H1 (cell line): ENCODE measurements at regions not wholly inside any gene's neighbourhood (a gene's known extent, or its start where the extent isn't known, plus 50 kb on each side); places are given as distances from the start of the nearest gene placed in this dataset.
A peak's percentile ranks its signal among the peaks of the same experiment; 100 is the strongest.

Experiments used
- CTCF ChIA-PET: fragments of 300-600 bp; sonication (Branson Sonifier 250); formaldehyde crosslinking; loops from one replicate; lab custom pipeline; 2021; ENCODE audit not compliant: partially characterized antibody; lab: Charles Lee
- POLR2A ChIA-PET: fragments of 300-600 bp; sonication (Branson Sonifier 250); formaldehyde crosslinking; loops from one replicate; lab custom pipeline; 2021; ENCODE audit warnings: inconsistent platforms; ENCODE audit not compliant: partially characterized antibody; lab: Charles Lee
- DNase-seq, 2 experiments: peaks; one replicate each; pipeline versions ENCODE4 v3.0.0 to v3.0.0-alpha.2; 2010 to 2022; ENCODE audit warnings: low spot score in 2 of 2, low read depth in 1 of 2, mixed read lengths in 1 of 2
- FAIRE-seq: peaks from 2 replicates; lab custom pipeline; 2011; peaks lifted over from hg19 to GRCh38; lab: Jason Lieb, UNC
- H2AFZ ChIP-seq: 2 replicates; pipeline ENCODE4 v1.8.1; 2012; ENCODE audit warnings: low read length, inconsistent platforms
- H2AK5ac ChIP-seq: 2 replicates; pipeline ENCODE4 v1.6.1; 2013; ENCODE audit warnings: low read depth, low read length
- H2BK120ac ChIP-seq: replicated peaks from 2 replicates; pipeline ENCODE3; 2013; ENCODE audit warnings: low read depth, low read length, inconsistent platforms
- H2BK12ac ChIP-seq: 2 replicates; pipeline ENCODE4 v1.6.1; 2013; ENCODE audit warnings: low read depth, low read length
- H2BK15ac ChIP-seq: 2 replicates; pipeline ENCODE4 v1.6.1; 2013; ENCODE audit warnings: low read length
- H2BK20ac ChIP-seq: 2 replicates; pipeline ENCODE4 v1.6.1; 2013; ENCODE audit warnings: low read length
- H2BK5ac ChIP-seq: 2 replicates; pipeline ENCODE4 v1.6.1; 2013; ENCODE audit warnings: low read depth, low read length
- H3K14ac ChIP-seq: 2 replicates; pipeline ENCODE4 v1.6.1; 2013; ENCODE audit warnings: inconsistent platforms; ENCODE audit not compliant: insufficient read length
- H3K18ac ChIP-seq: 2 replicates; pipeline ENCODE4 v1.6.1; 2013; ENCODE audit warnings: low read length; ENCODE audit errors: extremely low read depth
- H3K23ac ChIP-seq: 2 replicates; pipeline ENCODE4 v1.6.1; 2013; ENCODE audit warnings: inconsistent platforms; ENCODE audit not compliant: insufficient read length
- H3K23me2 ChIP-seq: 2 replicates; pipeline ENCODE4 v1.6.1; 2013; ENCODE audit warnings: low read depth, low read length
- H3K27ac ChIP-seq: 2 replicates; pipeline ENCODE4 v1.6.1; 2011; ENCODE audit warnings: low read depth, low read length, inconsistent platforms
- H3K27me3 ChIP-seq, 4 experiments: replicated peaks in 1 of 4; 1 replicate in 1 of 4; 2 replicates in 3 of 4; pipeline versions ENCODE4 v1.6.1 to v1.8.1; 2011 to 2013; ENCODE audit warnings: low read length in 3 of 4, mild to moderate bottlenecking in 3 of 4, inconsistent platforms in 2 of 4, mixed read lengths in 2 of 4, moderate library complexity in 1 of 4; ENCODE audit not compliant: control insufficient read depth in 3 of 4, insufficient read depth in 3 of 4; ENCODE audit errors: extremely low read depth in 1 of 4
- H3K36me3 ChIP-seq, 4 experiments: 2 replicates each; pipeline versions ENCODE4 v1.6.1 to v1.8.1; 2011 to 2013; ENCODE audit warnings: mild to moderate bottlenecking in 4 of 4, low read length in 3 of 4, moderate library complexity in 2 of 4, control low read depth in 1 of 4, inconsistent platforms in 1 of 4; ENCODE audit not compliant: insufficient read depth in 4 of 4, control insufficient read depth in 2 of 4
- H3K4ac ChIP-seq: replicated peaks from 2 replicates; pipeline ENCODE3; 2013; ENCODE audit warnings: low read length, low read depth, mixed read lengths, inconsistent platforms; ENCODE audit not compliant: insufficient read length
- H3K4me1 ChIP-seq, 4 experiments: replicated peaks in 1 of 4; 1 replicate in 1 of 4; 2 replicates in 3 of 4; pipeline versions ENCODE4 v1.6.1 to v1.8.1; 2011 to 2013; ENCODE audit warnings: low read length in 3 of 4, inconsistent platforms in 2 of 4, mixed read lengths in 1 of 4; ENCODE audit not compliant: insufficient read depth in 4 of 4, control insufficient read depth in 3 of 4
- H3K4me2 ChIP-seq, 2 experiments: 2 replicates each; pipeline versions ENCODE4 v1.6.1 to v1.8.1; 2011 to 2013; ENCODE audit warnings: low read depth in 2 of 2, low read length in 2 of 2, control low read depth in 1 of 2, inconsistent platforms in 1 of 2, mild to moderate bottlenecking in 1 of 2; ENCODE audit not compliant: insufficient read depth in 1 of 2
- H3K4me3 ChIP-seq, 4 experiments: fragments of 200-600, 300-600 bp in 1 of 4; sonication (generic), shearing (Covaris generic), sonication (Bioruptor Twin) in 1 of 4; 2 replicates each; pipeline versions ENCODE4 v1.5.1 to v1.8.1; 2011 to 2016; ENCODE audit warnings: low read length in 4 of 4, low read depth in 3 of 4, control low read depth in 2 of 4, inconsistent platforms in 2 of 4, mild to moderate bottlenecking in 2 of 4, mixed read lengths in 1 of 4, moderate library complexity in 1 of 4; ENCODE audit not compliant: insufficient read depth in 2 of 4; ENCODE audit errors: extremely low read depth in 1 of 4
- H3K56ac ChIP-seq: replicated peaks from 2 replicates; pipeline ENCODE3; 2013; ENCODE audit warnings: low read depth, mild to moderate bottlenecking, mixed read lengths, low read length, inconsistent platforms; ENCODE audit not compliant: insufficient read length
- H3K79me1 ChIP-seq: 2 replicates; pipeline ENCODE4 v1.6.1; 2013; ENCODE audit warnings: low read depth, low read length, control low read depth
- H3K79me2 ChIP-seq, 2 experiments: 2 replicates each; pipeline versions ENCODE4 v1.6.1 to v1.8.1; 2012 to 2013; ENCODE audit warnings: low read length in 2 of 2, mild to moderate bottlenecking in 2 of 2, inconsistent platforms in 1 of 2; ENCODE audit not compliant: insufficient read depth in 2 of 2, control insufficient read depth in 1 of 2
- H3K9ac ChIP-seq, 4 experiments: replicated peaks in 1 of 4; 1 replicate in 1 of 4; 2 replicates in 3 of 4; pipeline versions ENCODE4 v1.6.1 to v1.8.1; 2011 to 2013; ENCODE audit warnings: low read depth in 3 of 4, low read length in 3 of 4, control low read depth in 2 of 4, mild to moderate bottlenecking in 2 of 4, moderate library complexity in 2 of 4, inconsistent platforms in 1 of 4; ENCODE audit errors: extremely low read depth in 1 of 4
- H3K9me3 ChIP-seq, 2 experiments: 2 replicates each; pipeline versions ENCODE4 v1.6.1 to v1.8.1; 2012 to 2013; ENCODE audit warnings: mild to moderate bottlenecking in 2 of 2, moderate library complexity in 2 of 2, control low read depth in 1 of 2, inconsistent platforms in 1 of 2, low read depth in 1 of 2, low read length in 1 of 2, mixed read lengths in 1 of 2; ENCODE audit not compliant: insufficient read depth in 2 of 2
- H4K20me1 ChIP-seq, 2 experiments: replicated peaks in 1 of 2; 2 replicates each; pipeline versions ENCODE3 to v1.8.1; 2011 to 2013; ENCODE audit warnings: inconsistent platforms in 2 of 2, low read length in 2 of 2, mild to moderate bottlenecking in 1 of 2; ENCODE audit not compliant: insufficient read depth in 2 of 2, control insufficient read depth in 1 of 2
- H4K5ac ChIP-seq: 2 replicates; pipeline ENCODE4 v1.6.1; 2013; ENCODE audit warnings: low read length, low read depth, mixed read lengths, inconsistent platforms; ENCODE audit not compliant: insufficient read length
- H4K8ac ChIP-seq: 2 replicates; pipeline ENCODE4 v1.8.0; 2013; ENCODE audit warnings: mild to moderate bottlenecking, moderate library complexity, low read length, inconsistent platforms; ENCODE audit not compliant: insufficient read depth; ENCODE audit errors: extremely low read depth
- H4K91ac ChIP-seq: replicated peaks from 2 replicates; pipeline ENCODE3; 2013; ENCODE audit warnings: low read length, mixed read lengths, inconsistent platforms; ENCODE audit not compliant: insufficient read length
- MAFK ChIP-seq: IDR thresholded peaks from 2 replicates; pipeline ENCODE4 v1.6.1; 2012; ENCODE audit warnings: low read depth, mild to moderate bottlenecking, improper control_type of control experiment, low read length
- NRF1 ChIP-seq: IDR thresholded peaks from 2 replicates; pipeline ENCODE4 v1.6.1; 2011; ENCODE audit warnings: mild to moderate bottlenecking, low read depth, low read length, improper control_type of control experiment
- WGBS, 2 experiments: shearing (Covaris generic) in 1 of 2; methylation state at CpG; one replicate each; pipeline versions ENCODE4 v1.1.6 to v1.1.7; 2013 to 2015; ENCODE audit warnings: low lambda C conversion rate in 2 of 2, mixed read lengths in 2 of 2, inconsistent platforms in 1 of 2, low coverage in 1 of 2, missing lambda C conversion rate in 1 of 2; ENCODE audit not compliant: insufficient replicate concordance in 2 of 2, insufficient coverage in 1 of 2, insufficient read length in 1 of 2; ENCODE audit errors: extremely low coverage in 1 of 2, missing lambda C conversion rate in 1 of 2; 5-methylcytosine and 5-hydroxymethylcytosine counted together

DNA sequence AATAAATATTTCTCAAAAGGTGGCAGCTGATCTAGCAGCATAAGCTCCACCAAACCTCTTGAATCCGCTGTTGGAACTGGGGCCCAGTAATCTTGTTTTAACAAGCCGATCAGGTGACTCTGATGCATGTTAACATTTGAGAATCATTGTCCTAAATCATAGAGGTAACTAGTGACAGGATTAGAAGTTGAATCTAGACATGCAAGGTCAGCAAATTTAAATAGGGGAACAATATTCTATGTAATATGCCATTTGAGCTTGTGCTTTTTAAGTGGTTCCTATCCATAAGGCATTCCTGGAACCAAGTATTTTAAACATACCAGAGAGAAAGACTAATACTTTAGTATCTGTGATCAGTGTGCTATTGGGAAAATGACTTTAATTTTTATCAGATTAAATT is 412.8 kb downstream of the PYDC2 start:
- ChIA-PET CTCF (interaction anchor here (1.3 to 1.6 kb wide), 2 partner anchors 9 to 21 kb away, joined by 3 to 5 read pairs; no protein-coding TSS in a partner anchor), POLR2A (no interaction called here)
- Histone ChIP-seq H3K9me3 (no peaks in the 10 kb centered on the region), H2AFZ (no peak overlapping the region), H3K14ac (no peak overlapping the region), H3K79me1 (no peaks in the 10 kb centered on the region), H3K27me3 (no peaks in the 10 kb centered on the region), H3K23me2 (no peaks in the 10 kb centered on the region), H4K20me1 (no peaks in the 10 kb centered on the region), H4K5ac (no peak overlapping the region), H3K23ac (no peak overlapping the region), H3K27ac (no peak overlapping the region), H2BK20ac (no peak overlapping the region), H2BK120ac (no peak overlapping the region), H3K9ac (no peak overlapping the region), H2BK15ac (no peak overlapping the region), H3K79me2 (no peaks in the 10 kb centered on the region), H3K4me2 (no peak overlapping the region), H3K18ac (no peak overlapping the region), H3K4me3 (no peak overlapping the region), H4K8ac (no peak overlapping the region), H3K56ac (no peak overlapping the region), H2BK5ac (no peak overlapping the region), H3K4ac (no peak overlapping the region), H3K4me1 (peaks cover 0 to 3% (median 0%) of the 10 kb centered on the region in 4 experiments; a peak in 1 of 7 replicates), H2BK12ac (no peak overlapping the region), H4K91ac (no peak overlapping the region), H3K36me3 (no peaks in the 10 kb centered on the region), H2AK5ac (no peak overlapping the region)
- FAIRE-seq (no peak), DNase-seq (no peak)
- TF ChIP-seq NRF1 (no peak), MAFK (peak; percentile 82; the same call in 1 of the 2 replicates)
- WGBS, 2 experiments = 93% methylated on average over 2 of the region's 2 CpGs; no CpG with 5 or more reads in 1 of the 2 experiments
